Activated CD4-positive, alpha-beta T cell treated with anti-CD3 and anti-CD28 coated beads, Interleukin-2, amount 10 ng/mL, durations not matched to agents 7 days and 5 days (primary cell): ENCODE measurements at regions not wholly inside any gene's neighbourhood (a gene's known extent, or its start where the extent isn't known, plus 50 kb on each side); places are given as distances from the start of the nearest gene placed in this dataset.

Experiments used
- CTCF ChIA-PET: fragments of 350-600 bp; sonication (Branson Sonifier 250); formaldehyde crosslinking; loops from one replicate; lab custom pipeline; 2021; ENCODE audit warnings: antibody characterized with exemption; lab: Charles Lee
- POLR2A ChIA-PET: fragments of 350-600 bp; sonication (Branson Sonifier 250); formaldehyde crosslinking; loops from one replicate; lab custom pipeline; 2021; ENCODE audit warnings: antibody characterized with exemption; lab: Charles Lee
- DNase-seq: peaks from one replicate; pipeline ENCODE4 v3.0.0-alpha.2; 2020
- H3K27ac Mint-ChIP-seq: one replicate; pipeline ENCODE4 v1.8.0; 2021; ENCODE audit warnings: mild to moderate bottlenecking, moderate library complexity, mixed read lengths
- H3K27me3 Mint-ChIP-seq: one replicate; pipeline ENCODE4 v1.8.0; 2021; ENCODE audit warnings: mixed read lengths
- H3K36me3 Mint-ChIP-seq: one replicate; pipeline ENCODE4 v1.8.0; 2021; ENCODE audit warnings: low read depth, mixed read lengths
- H3K4me1 Mint-ChIP-seq: one replicate; pipeline ENCODE4 v1.8.0; 2021; ENCODE audit warnings: mixed read lengths
- H3K4me3 Mint-ChIP-seq: one replicate; pipeline ENCODE4 v1.8.0; 2021; ENCODE audit warnings: mild to moderate bottlenecking, moderate library complexity, mixed read lengths
- H3K9me3 Mint-ChIP-seq: one replicate; pipeline ENCODE4 v1.8.0; 2021; ENCODE audit warnings: mixed read lengths

DNA sequence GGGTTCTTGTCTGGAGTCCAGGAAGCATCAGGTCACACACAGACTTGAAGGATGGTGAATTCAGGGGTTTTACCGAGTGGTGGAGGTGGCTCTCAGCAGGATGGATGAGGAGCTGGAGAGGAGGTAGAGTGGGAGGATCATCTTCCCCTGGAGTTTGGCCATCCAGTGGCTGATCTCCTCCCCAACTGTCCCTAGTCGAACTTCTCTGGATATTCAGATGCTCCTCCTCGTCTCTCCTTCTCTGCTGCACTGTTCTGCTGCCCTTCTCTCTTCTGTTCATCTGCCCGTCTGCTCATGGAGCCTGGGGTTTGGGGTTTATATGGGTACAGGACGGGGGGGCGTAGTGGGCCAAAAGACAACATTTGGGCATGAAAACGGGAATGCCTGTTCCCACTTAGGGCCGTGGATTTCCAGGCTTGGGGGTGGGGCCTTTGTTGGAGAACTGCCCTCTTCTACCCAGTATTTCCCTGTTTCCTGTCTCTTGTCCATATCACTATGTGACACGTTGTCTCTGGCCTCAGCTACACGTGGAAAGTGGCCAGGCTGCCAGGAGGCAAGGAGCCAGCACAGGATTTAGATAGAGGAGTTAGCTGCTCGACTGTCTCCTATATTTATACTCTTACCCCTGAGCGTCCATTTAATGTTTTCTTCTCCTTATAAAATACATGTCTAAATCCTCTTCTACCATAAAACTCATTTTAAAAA is 76.7 kb downstream of the SIPA1L2 start:
- H3K4me3 Mint-ChIP-seq = no peak overlapping the region
- CTCF ChIA-PET = no interaction called here

GRCh38 chr1:232551386-232551785 is 78.5 kb downstream of the SIPA1L2 start:
- CTCF ChIA-PET = interaction anchor here (1.6 kb wide), 1 partner anchor 9 kb away, joined by 4 read pairs; no protein-coding TSS in a partner anchor
- no peaks in the 10 kb centered on the region for H3K9me3 Mint-ChIP-seq
- H3K27me3 Mint-ChIP-seq = peaks cover 2% of the 10 kb centered on the region

More for the DNA sequence above, 76.7 kb downstream of the SIPA1L2 start:
- POLR2A ChIA-PET = no interaction called here
- H3K27ac Mint-ChIP-seq = no peak overlapping the region
- H3K4me1 Mint-ChIP-seq = peaks cover 10% of the 10 kb centered on the region
- H3K9me3 Mint-ChIP-seq = no peaks in the 10 kb centered on the region
- H3K27me3 Mint-ChIP-seq = peaks cover 2% of the 10 kb centered on the region
- no peak for DNase-seq
- H3K36me3 Mint-ChIP-seq = no peaks in the 10 kb centered on the region

DNA sequence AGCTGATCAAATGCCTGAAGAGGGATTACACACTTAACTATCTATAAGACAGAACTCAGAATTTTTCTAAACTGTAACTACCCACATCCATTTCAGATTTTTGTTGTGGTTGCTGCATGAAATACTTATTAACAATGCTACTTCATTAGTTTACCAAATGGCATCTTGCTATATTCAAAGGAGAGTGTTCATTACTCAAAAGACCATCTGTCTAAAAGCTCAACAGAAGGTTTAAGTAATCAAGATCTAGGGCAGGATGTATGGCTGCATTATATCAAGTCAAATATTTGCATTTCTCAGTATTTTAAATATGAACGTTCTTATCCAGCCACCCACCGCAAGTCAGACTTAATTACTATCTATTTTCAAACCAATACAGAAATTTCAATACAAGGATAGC is 79.9 kb downstream of the SIPA1L2 start:
- H3K4me1 Mint-ChIP-seq = no peaks in the 10 kb centered on the region
- no peaks in the 10 kb centered on the region for H3K36me3 Mint-ChIP-seq
- H3K27me3 Mint-ChIP-seq = peaks cover 2% of the 10 kb centered on the region
- CTCF ChIA-PET = no interaction called here
- H3K4me3 Mint-ChIP-seq = no peak overlapping the region
- no peak overlapping the region for H3K27ac Mint-ChIP-seq
- POLR2A ChIA-PET = no interaction called here
- DNase-seq = no peak
- no peaks in the 10 kb centered on the region for H3K9me3 Mint-ChIP-seq

More at GRCh38 chr1:232551386-232551785, 78.5 kb downstream of the SIPA1L2 start:
- no peaks in the 10 kb centered on the region for H3K4me1 Mint-ChIP-seq
- H3K27ac Mint-ChIP-seq = no peak overlapping the region
- DNase-seq = no peak
- H3K4me3 Mint-ChIP-seq = no peak overlapping the region
- H3K36me3 Mint-ChIP-seq = no peaks in the 10 kb centered on the region
- POLR2A ChIA-PET = no interaction called here

- Mint-ChIP-seq H3K9me3 (no peaks in the 10 kb centered on the region), H3K27me3 (no peaks in the 10 kb centered on the region), H3K4me3 (no peak overlapping the region), H3K36me3 (no peaks in the 10 kb centered on the region), H3K27ac (no peak overlapping the region), H3K4me1 (no peaks in the 10 kb centered on the region)
- ChIA-PET POLR2A (no interaction called here), CTCF (no interaction called here)
- no peak for DNase-seq
Observed at GRCh38 chr1:232548691-232549090, 81.2 kb downstream of the SIPA1L2 start.

DNA sequence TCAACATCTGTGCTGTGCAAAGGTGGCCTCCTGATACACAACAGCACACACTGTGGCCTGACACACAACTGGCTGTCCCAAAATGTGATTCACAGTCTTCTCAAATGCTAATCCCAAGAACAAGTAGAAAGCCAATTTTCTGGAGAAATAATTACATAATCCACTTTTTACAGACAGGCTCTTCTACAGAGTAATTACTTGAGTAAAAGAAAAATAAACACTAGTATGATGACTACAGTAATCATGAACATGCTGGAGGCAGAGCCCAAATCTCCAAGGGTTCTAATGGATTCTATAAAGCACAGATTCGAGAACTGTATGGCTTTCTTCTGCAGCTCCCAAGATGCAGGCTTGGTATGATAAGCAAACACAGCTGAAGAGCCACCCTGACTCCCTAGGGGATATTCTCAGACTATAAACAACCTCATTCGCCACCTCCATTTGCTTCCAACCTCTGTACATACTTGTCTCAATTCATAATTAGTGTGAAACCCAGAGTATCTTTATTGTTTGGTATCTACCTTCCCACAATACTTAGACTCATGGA is 81.9 kb downstream of the SIPA1L2 start:
- Mint-ChIP-seq H3K36me3 (no peaks in the 10 kb centered on the region), H3K27me3 (no peaks in the 10 kb centered on the region), H3K27ac (no peak overlapping the region), H3K9me3 (no peaks in the 10 kb centered on the region), H3K4me3 (no peak overlapping the region), H3K4me1 (no peaks in the 10 kb centered on the region)
- ChIA-PET POLR2A (no interaction called here), CTCF (no interaction called here)
- no peak for DNase-seq

DNA sequence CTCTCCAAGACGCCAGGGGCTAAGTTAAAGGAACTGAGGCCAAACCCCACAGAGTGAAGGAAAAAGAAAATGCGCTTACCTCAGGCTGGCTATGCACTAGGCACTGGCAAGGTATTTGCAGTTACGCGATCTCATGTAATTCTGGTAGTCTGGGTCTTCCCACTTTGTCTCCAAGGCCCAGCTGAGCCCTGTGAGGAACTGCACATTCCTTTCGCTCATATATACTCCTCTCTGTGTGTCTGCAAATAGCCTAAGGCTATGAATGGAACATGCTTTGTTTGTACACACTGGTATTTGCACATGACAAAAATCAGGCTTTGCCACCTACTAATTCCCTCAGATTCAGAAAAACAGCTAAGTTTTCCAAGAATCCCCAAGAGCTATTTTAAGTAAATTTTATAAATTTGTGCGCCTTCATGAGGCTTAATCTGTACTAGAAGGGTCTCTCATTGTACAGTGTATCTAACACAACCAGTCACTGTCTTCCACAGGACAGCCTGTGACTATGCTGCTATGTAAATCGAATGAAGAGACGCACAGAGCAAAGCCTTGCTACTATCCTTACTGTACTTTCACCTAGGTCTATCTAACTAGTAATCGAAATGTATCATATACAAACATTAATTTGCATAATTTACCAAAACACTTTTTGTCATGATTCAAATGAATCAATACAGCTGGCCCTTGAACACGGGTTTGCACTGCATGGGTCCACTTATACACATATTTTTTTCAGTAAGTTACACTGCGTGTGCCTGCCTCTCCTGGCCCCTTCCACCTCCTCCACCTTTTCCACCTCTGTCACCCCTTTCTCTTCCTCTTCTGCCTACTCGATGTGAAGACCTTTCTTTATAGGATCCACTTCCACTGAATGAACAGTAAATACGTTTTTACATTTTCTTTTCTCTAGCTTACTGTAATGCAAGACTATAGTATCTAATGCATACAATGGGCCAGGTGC is 87.0 kb downstream of the SIPA1L2 start:
- POLR2A ChIA-PET = no interaction called here
- Mint-ChIP-seq H3K4me3 (no peak overlapping the region), H3K9me3 (no peaks in the 10 kb centered on the region)

GRCh38 chr1:232538943-232539302 is 91.0 kb downstream of the SIPA1L2 start:
- Mint-ChIP-seq H3K4me3 (no peak overlapping the region), H3K9me3 (no peaks in the 10 kb centered on the region), H3K4me1 (no peaks in the 10 kb centered on the region), H3K27me3 (no peaks in the 10 kb centered on the region), H3K36me3 (no peaks in the 10 kb centered on the region), H3K27ac (no peak overlapping the region)
- CTCF ChIA-PET = interaction anchor here (1.0 kb wide), 1 partner anchor 93 kb away, joined by 3 read pairs; no protein-coding TSS in a partner anchor
- no peak for DNase-seq
- POLR2A ChIA-PET = no interaction called here

More for the DNA sequence above, 87.0 kb downstream of the SIPA1L2 start:
- CTCF ChIA-PET = no interaction called here
- no peak for DNase-seq
- H3K36me3 Mint-ChIP-seq = no peaks in the 10 kb centered on the region
- no peak overlapping the region for H3K27ac Mint-ChIP-seq
- no peaks in the 10 kb centered on the region for H3K27me3 Mint-ChIP-seq
- no peaks in the 10 kb centered on the region for H3K4me1 Mint-ChIP-seq

GRCh38 chr1:232538224-232538942 is 91.5 kb downstream of the SIPA1L2 start:
- Mint-ChIP-seq H3K4me3 (no peak overlapping the region), H3K9me3 (no peaks in the 10 kb centered on the region), H3K27me3 (no peaks in the 10 kb centered on the region), H3K36me3 (no peaks in the 10 kb centered on the region), H3K4me1 (no peaks in the 10 kb centered on the region), H3K27ac (no peak overlapping the region)
- no peak for DNase-seq
- ChIA-PET CTCF (interaction anchor here (1.0 to 1.3 kb wide), 2 partner anchors 17 to 93 kb away, joined by 3 to 4 read pairs; no protein-coding TSS in a partner anchor), POLR2A (no interaction called here)

DNA sequence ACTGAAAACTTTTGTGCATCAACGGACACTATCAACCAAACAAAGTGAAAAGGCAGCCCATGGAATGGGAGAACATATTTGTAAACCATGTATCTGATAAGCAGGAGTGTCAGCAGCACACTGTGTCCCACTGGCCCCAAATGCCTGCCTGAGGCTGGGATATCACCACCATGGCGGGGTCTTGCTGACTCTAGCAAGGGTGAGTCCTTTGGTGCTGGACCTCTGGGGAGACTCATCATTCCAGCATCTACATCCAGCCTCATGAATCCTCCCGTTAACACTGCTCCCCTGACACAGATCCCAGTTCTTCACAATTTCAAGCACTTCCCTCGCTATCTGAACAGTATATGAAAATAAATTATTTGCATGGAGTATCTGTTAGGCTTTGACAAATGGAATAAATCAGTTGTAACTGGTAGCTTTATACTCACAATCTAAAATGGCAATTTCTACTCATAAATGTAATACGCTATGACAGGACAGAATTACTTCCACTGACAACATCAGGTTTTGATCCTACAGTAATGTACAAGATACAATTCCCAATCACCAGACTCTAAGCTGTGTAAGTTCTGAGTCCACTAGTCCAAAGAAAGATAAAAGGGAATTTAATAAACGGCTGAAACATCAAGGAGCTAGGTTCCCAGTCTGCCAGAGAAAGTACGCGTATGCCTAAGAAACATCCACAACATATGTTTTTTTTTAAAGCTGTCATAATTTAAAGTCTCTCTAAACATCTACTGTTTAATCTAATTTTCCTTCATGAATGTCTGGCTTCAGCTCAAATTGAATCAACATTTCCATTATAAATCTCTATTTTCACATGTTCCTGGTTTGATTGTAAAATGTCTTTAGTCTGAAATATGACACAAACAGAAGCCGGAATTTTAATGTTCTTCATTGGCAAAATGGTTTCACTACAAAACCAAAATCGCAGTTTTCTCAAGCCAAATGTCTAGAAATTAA is 95.1 kb downstream of the SIPA1L2 start:
- H3K36me3 Mint-ChIP-seq = no peaks in the 10 kb centered on the region
- ChIA-PET CTCF (no interaction called here), POLR2A (no interaction called here)
- no peak for DNase-seq
- H3K4me3 Mint-ChIP-seq = no peak overlapping the region
- no peaks in the 10 kb centered on the region for H3K9me3 Mint-ChIP-seq
- H3K27ac Mint-ChIP-seq = no peak overlapping the region
- H3K27me3 Mint-ChIP-seq = peaks cover 2% of the 10 kb centered on the region
- H3K4me1 Mint-ChIP-seq = no peaks in the 10 kb centered on the region

GRCh38 chr1:232533328-232533727 is 96.6 kb downstream of the SIPA1L2 start:
- H3K4me3 Mint-ChIP-seq = no peak overlapping the region

GRCh38 chr1:232532901-232533300 is 97.0 kb downstream of the SIPA1L2 start:
- POLR2A ChIA-PET = no interaction called here
- H3K4me1 Mint-ChIP-seq = peaks cover 12% of the 10 kb centered on the region

More at GRCh38 chr1:232533328-232533727, 96.6 kb downstream of the SIPA1L2 start:
- ChIA-PET CTCF (no interaction called here), POLR2A (no interaction called here)
- no peak for DNase-seq
- Mint-ChIP-seq H3K9me3 (no peaks in the 10 kb centered on the region), H3K27me3 (peaks cover 2% of the 10 kb centered on the region), H3K36me3 (no peaks in the 10 kb centered on the region), H3K27ac (no peak overlapping the region), H3K4me1 (peaks cover 10% of the 10 kb centered on the region)

More at GRCh38 chr1:232532901-232533300, 97.0 kb downstream of the SIPA1L2 start:
- Mint-ChIP-seq H3K36me3 (no peaks in the 10 kb centered on the region), H3K4me3 (no peak overlapping the region), H3K27ac (no peak overlapping the region), H3K27me3 (peaks cover 2% of the 10 kb centered on the region), H3K9me3 (no peaks in the 10 kb centered on the region)
- DNase-seq = no peak
- CTCF ChIA-PET = no interaction called here
